ENCODE measurements at regions not wholly inside any gene's neighbourhood (a gene's known extent, or its start where the extent isn't known, plus 50 kb on each side); places are given as distances from the start of the nearest gene placed in this dataset.

DNA sequence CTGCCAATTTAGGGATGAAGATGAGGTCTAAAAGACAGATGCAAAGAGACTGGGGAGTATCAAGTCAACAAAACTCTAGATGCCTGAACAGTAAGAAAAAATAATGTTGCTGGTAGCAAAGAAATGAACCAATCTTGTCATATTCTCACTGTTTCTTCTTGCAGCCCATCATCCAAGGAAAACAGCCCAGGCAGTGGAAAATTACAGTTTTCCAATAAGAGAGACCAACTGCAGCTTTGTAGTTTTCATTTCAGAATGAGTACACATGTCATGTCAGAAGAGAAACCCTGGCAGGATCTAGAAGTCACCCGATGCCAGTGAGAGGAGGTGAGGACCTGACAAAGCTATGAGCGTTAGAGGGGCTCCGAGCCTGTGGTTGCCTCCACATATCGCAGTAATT is 500.4 kb upstream of the PSMD7 start:
- H3K27me3 ChIP-seq (ENCODE audit: control insufficient read depth, insufficient read depth, low read length) = peaks cover 33% of the 10 kb centered on the region
- no peak overlapping the region for H3K4me3 ChIP-seq (ENCODE audit: low read length)
- no peaks in the 10 kb centered on the region for H3K4me1 ChIP-seq (ENCODE audit: control insufficient read depth, insufficient read depth, low read length)
- H3K9ac ChIP-seq (ENCODE audit: low read depth, low read length) = no peak overlapping the region
- H3K4me2 ChIP-seq (ENCODE audit: low read length) = no peak overlapping the region
- no peaks in the 10 kb centered on the region for H3K36me3 ChIP-seq (ENCODE audit: insufficient read depth, low read length)
- no peaks in the 10 kb centered on the region for H3K9me3 ChIP-seq (replicated peaks; ENCODE audit: low read length)

- no peak overlapping the region for H3K4me2 ChIP-seq (ENCODE audit: low read length)
- no peaks in the 10 kb centered on the region for H3K4me1 ChIP-seq (ENCODE audit: control insufficient read depth, insufficient read depth, low read length)
- H3K9ac ChIP-seq (ENCODE audit: low read depth, low read length) = no peak overlapping the region
- no peaks in the 10 kb centered on the region for H3K36me3 ChIP-seq (ENCODE audit: insufficient read depth, low read length)
- H3K9me3 ChIP-seq (replicated peaks; ENCODE audit: low read length) = no peaks in the 10 kb centered on the region
- H3K4me3 ChIP-seq (ENCODE audit: low read length) = no peak overlapping the region
- peaks cover 38% of the 10 kb centered on the region for H3K27me3 ChIP-seq (ENCODE audit: control insufficient read depth, insufficient read depth, low read length)
These were observed 501.6 kb upstream of the PSMD7 start for GRCh38 chr16:73794994-73795393.

DNA sequence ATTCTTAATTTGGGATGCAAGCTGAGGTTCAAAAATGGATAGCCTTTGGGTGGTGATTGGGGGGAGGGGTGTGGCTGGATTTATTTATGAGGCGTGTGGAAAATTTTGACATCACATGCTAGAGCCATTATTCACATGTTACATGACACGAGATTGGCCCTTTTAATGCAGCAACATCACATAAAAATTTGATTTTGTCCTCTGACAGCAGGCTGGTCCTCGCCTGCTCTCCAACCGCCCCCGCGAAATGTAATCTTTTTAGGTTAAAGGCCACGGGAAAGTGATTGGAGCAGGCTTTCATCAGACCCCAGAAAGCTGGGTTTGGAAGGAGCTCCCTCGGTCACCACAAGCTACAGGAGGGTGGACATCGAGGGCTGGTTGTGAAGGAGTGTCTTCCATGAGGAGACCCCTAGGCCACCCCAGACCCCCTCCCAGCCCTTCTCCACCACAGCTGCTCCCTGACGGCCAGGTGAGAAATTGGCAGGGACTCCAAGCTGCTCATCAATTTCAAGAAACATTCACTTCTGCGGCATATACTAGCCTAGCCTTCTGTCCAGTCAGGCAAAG is 502.7 kb upstream of the PSMD7 start:
- H3K4me1 ChIP-seq (ENCODE audit: control insufficient read depth, insufficient read depth, low read length) = no peaks in the 10 kb centered on the region
- no peak overlapping the region for H3K4me2 ChIP-seq (ENCODE audit: low read length)
- H3K9me3 ChIP-seq (replicated peaks; ENCODE audit: low read length) = no peaks in the 10 kb centered on the region
- no peaks in the 10 kb centered on the region for H3K36me3 ChIP-seq (ENCODE audit: insufficient read depth, low read length)
- no peak overlapping the region for H3K9ac ChIP-seq (ENCODE audit: low read depth, low read length)
- H3K27me3 ChIP-seq (ENCODE audit: control insufficient read depth, insufficient read depth, low read length) = peaks cover 38% of the 10 kb centered on the region
- no peak overlapping the region for H3K4me3 ChIP-seq (ENCODE audit: low read length)

- no peaks in the 10 kb centered on the region for H3K36me3 ChIP-seq (ENCODE audit: insufficient read depth, low read length)
- no peaks in the 10 kb centered on the region for H3K9me3 ChIP-seq (replicated peaks; ENCODE audit: low read length)
- peaks cover 35% of the 10 kb centered on the region for H3K27me3 ChIP-seq (ENCODE audit: control insufficient read depth, insufficient read depth, low read length)
- no peak overlapping the region for H3K4me3 ChIP-seq (ENCODE audit: low read length)
- no peak overlapping the region for H3K4me2 ChIP-seq (ENCODE audit: low read length)
- H3K9ac ChIP-seq (ENCODE audit: low read depth, low read length) = no peak overlapping the region
- H3K4me1 ChIP-seq (ENCODE audit: control insufficient read depth, insufficient read depth, low read length) = no peaks in the 10 kb centered on the region
These were observed 503.4 kb upstream of the PSMD7 start for GRCh38 chr16:73793260-73793659.

- H3K4me3 ChIP-seq (ENCODE audit: low read length) = no peak overlapping the region
- H3K9ac ChIP-seq (ENCODE audit: low read depth, low read length) = no peak overlapping the region
- H3K4me2 ChIP-seq (ENCODE audit: low read length) = no peak overlapping the region
- H3K27me3 ChIP-seq (ENCODE audit: control insufficient read depth, insufficient read depth, low read length) = peaks cover 34% of the 10 kb centered on the region
- no peaks in the 10 kb centered on the region for H3K4me1 ChIP-seq (ENCODE audit: control insufficient read depth, insufficient read depth, low read length)
- no peaks in the 10 kb centered on the region for H3K9me3 ChIP-seq (replicated peaks; ENCODE audit: low read length)
- H3K36me3 ChIP-seq (ENCODE audit: insufficient read depth, low read length) = no peaks in the 10 kb centered on the region
These were observed 504.2 kb upstream of the PSMD7 start for GRCh38 chr16:73792199-73793020.

DNA sequence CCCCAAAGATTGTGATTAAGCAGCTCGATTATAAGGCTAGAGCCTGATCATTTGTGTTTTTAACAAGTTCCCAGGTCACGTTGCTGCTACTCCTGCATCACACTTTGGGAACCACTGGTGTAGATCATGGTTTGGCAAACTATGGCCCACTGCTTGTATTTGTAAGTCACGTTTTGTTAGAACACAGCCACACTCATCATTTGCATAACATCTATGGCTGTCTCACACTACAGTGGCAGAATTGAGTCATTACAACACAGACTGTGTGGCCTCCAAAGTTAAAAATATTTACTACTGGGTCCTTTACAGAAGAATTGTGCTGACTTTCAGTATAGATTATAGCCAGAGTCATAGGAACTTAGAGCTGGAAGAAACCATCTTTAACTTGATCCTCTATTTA is 515.3 kb upstream of the PSMD7 start:
- no peaks in the 10 kb centered on the region for H3K36me3 ChIP-seq (ENCODE audit: insufficient read depth, low read length)
- no peaks in the 10 kb centered on the region for H3K4me1 ChIP-seq (ENCODE audit: control insufficient read depth, insufficient read depth, low read length)
- H3K9me3 ChIP-seq (replicated peaks; ENCODE audit: low read length) = no peaks in the 10 kb centered on the region
- no peak overlapping the region for H3K4me3 ChIP-seq (ENCODE audit: low read length)
- no peak overlapping the region for H3K9ac ChIP-seq (ENCODE audit: low read depth, low read length)
- H3K27me3 ChIP-seq (ENCODE audit: control insufficient read depth, insufficient read depth, low read length) = peaks cover 9% of the 10 kb centered on the region
- no peak overlapping the region for H3K4me2 ChIP-seq (ENCODE audit: low read length)

DNA sequence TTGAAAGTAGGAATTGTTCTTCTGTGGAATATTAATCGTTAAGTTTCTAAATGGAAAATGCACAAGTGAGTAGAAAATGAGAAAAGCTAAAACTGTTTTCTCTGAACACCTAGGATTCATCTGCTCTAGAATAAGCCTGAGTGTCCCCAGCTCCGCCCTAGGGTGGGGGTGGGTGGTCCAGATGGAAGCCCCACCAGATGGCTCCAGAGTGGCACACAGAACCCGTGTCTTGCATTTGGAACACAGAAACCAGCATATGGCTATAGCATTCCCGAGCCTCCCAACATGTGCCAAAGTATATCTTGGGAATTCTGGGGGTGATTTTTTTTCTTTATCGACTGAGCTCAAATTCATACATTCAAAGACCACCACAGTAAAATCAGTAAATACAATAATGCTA is 517.7 kb upstream of the PSMD7 start:
- H3K9ac ChIP-seq (ENCODE audit: low read depth, low read length) = no peak overlapping the region
- H3K4me3 ChIP-seq (ENCODE audit: low read length) = no peak overlapping the region
- no peaks in the 10 kb centered on the region for H3K9me3 ChIP-seq (replicated peaks; ENCODE audit: low read length)
- H3K4me1 ChIP-seq (ENCODE audit: control insufficient read depth, insufficient read depth, low read length) = no peaks in the 10 kb centered on the region
- H3K27me3 ChIP-seq (ENCODE audit: control insufficient read depth, insufficient read depth, low read length) = peaks cover 7% of the 10 kb centered on the region
- H3K4me2 ChIP-seq (ENCODE audit: low read length) = no peak overlapping the region
- H3K36me3 ChIP-seq (ENCODE audit: insufficient read depth, low read length) = no peaks in the 10 kb centered on the region

DNA sequence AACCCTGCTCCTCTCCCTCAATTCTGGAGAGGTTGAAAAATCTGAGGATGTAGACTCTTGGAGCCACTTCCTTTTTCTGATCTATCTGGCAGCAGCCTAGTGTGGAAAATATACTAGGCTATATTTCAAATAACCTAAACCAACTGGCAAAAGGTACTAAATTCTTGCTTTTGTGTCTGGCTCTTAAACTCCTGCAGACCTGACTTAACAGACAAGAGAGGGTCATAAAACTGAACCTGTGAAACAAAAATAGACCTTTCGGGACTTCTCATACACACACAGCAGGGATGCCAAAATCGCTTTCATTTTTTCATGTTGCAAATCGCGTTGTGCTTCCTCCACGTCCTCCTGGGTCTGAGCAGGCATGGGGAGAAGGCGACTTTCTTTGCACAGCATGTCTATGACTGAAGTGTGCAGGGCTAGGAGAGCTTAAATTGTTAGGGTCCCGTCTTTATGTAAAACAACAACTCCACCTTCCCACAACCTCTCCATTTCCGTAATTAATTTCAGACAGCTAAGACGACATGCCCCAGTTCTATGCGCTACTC is 520.7 kb upstream of the PSMD7 start:
- Histone ChIP-seq H3K36me3 (ENCODE audit: insufficient read depth, low read length) (no peaks in the 10 kb centered on the region), H3K4me3 (ENCODE audit: low read length) (peak overlapping the region; percentile 35), H3K27me3 (ENCODE audit: control insufficient read depth, insufficient read depth, low read length) (peaks cover 3% of the 10 kb centered on the region), H3K9ac (ENCODE audit: low read depth, low read length) (no peak overlapping the region), H3K9me3 (replicated peaks; ENCODE audit: low read length) (no peaks in the 10 kb centered on the region), H3K4me2 (ENCODE audit: low read length) (peak overlapping the region; percentile 48), H3K4me1 (ENCODE audit: control insufficient read depth, insufficient read depth, low read length) (peaks cover 17% of the 10 kb centered on the region)

DNA sequence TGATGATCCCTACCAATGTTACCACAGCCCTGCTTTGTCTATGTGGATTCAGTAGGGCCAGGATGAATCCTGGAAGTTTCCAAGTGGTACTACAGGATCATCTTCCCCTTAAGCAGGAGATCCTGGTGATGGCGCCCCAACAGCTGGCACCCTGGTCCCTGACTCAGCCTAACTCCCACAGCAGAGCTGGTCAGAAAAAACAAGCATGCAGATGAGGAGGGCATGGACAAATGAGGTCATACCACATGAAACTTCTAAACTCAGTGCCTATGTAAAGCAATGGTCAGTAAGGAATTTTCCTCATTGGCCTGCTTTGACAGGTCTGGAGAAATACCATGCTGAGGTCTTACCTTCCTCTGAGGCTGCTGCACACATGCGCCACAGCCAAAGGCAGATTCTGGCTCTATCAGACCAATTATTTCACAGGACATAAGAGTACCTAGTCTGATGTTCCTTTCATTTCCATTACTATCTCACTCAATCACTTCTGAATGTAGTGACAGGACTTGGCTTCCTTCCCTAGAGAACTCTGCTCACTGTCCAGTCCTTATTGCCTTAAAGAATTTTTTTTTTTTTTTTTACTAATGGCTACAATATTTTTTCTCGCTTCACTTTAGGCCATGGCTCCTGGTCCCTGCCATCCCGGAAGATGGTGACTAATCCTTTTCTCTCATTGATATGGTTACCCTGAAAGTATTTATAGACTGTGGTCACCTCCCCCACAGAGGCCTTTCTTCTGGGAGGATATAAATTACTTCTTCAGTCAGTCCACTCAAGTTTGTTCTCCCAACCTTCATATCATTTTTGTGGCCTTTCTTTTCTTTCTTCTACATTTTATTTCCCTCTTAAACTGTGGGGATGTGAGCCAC is 525.2 kb upstream of the PSMD7 start:
- H3K4me1 ChIP-seq (ENCODE audit: control insufficient read depth, insufficient read depth, low read length) = peaks cover 40% of the 10 kb centered on the region
- H3K36me3 ChIP-seq (ENCODE audit: insufficient read depth, low read length) = no peaks in the 10 kb centered on the region
- H3K9ac ChIP-seq (ENCODE audit: low read depth, low read length) = peak overlapping the region; percentile 21
- no peak overlapping the region for H3K4me3 ChIP-seq (ENCODE audit: low read length)
- H3K4me2 ChIP-seq (ENCODE audit: low read length) = peak overlapping the region; percentile 37
- H3K27me3 ChIP-seq (ENCODE audit: control insufficient read depth, insufficient read depth, low read length) = peaks cover 3% of the 10 kb centered on the region
- H3K9me3 ChIP-seq (replicated peaks; ENCODE audit: low read length) = no peaks in the 10 kb centered on the region

GRCh38 chr16:73768786-73769203 is 527.8 kb upstream of the PSMD7 start:
- Histone ChIP-seq H3K4me1 (ENCODE audit: control insufficient read depth, insufficient read depth, low read length) (peaks cover 40% of the 10 kb centered on the region), H3K9me3 (replicated peaks; ENCODE audit: low read length) (no peaks in the 10 kb centered on the region), H3K9ac (ENCODE audit: low read depth, low read length) (no peak overlapping the region), H3K27me3 (ENCODE audit: control insufficient read depth, insufficient read depth, low read length) (peaks cover 4% of the 10 kb centered on the region), H3K36me3 (ENCODE audit: insufficient read depth, low read length) (no peaks in the 10 kb centered on the region), H3K4me2 (ENCODE audit: low read length) (peak overlapping the region; percentile 27), H3K4me3 (ENCODE audit: low read length) (no peak overlapping the region)

DNA sequence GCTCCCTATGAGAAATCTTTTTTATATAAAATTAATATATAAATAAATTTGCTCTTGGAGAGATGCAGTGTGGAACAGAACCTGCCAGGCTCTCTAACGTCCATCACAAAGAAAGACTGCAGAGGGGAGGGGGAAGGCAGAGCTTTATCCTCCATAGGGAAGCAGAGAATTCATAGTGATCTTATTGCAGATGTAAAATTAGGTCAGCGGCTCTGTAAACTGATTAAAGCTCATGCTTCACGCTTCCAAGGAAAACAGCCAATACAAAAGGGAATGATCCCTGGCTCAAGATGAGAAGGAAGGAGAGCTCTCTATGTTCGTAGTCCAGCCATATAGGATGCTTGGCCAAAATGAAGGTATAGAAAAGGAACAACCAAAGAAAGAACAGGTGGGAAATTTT is 532.3 kb upstream of the PSMD7 start:
- Histone ChIP-seq H3K4me1 (ENCODE audit: control insufficient read depth, insufficient read depth, low read length) (peaks cover 11% of the 10 kb centered on the region), H3K36me3 (ENCODE audit: insufficient read depth, low read length) (no peaks in the 10 kb centered on the region), H3K9me3 (replicated peaks; ENCODE audit: low read length) (no peaks in the 10 kb centered on the region), H3K4me3 (ENCODE audit: low read length) (no peak overlapping the region), H3K27me3 (ENCODE audit: control insufficient read depth, insufficient read depth, low read length) (peaks cover 6% of the 10 kb centered on the region), H3K4me2 (ENCODE audit: low read length) (no peak overlapping the region), H3K9ac (ENCODE audit: low read depth, low read length) (no peak overlapping the region)
